Osteoblast (primary cell): ENCODE measurements at regions not wholly inside any gene's neighbourhood (a gene's known extent, or its start where the extent isn't known, plus 50 kb on each side); places are given as distances from the start of the nearest gene placed in this dataset.

Source experiments
- DNase-seq: peaks from one replicate; pipeline ENCODE4 v3.0.0; 2011; ENCODE audit warnings: low spot score, mixed read lengths; ENCODE audit not compliant: insufficient read length; ENCODE audit errors: missing footprints
- H2AFZ ChIP-seq: 2 replicates; pipeline ENCODE4 v1.6.0; 2011; ENCODE audit warnings: mild to moderate bottlenecking, low read length
- H3K27ac ChIP-seq: 2 replicates; pipeline ENCODE4 v1.5.1; 2011; ENCODE audit warnings: mild to moderate bottlenecking, low read depth, low read length, moderate library complexity
- H3K27me3 ChIP-seq: 2 replicates; pipeline ENCODE4 v1.6.0; 2012; ENCODE audit warnings: mild to moderate bottlenecking, control low read depth, inconsistent platforms, low read length, moderate library complexity; ENCODE audit not compliant: insufficient read depth
- H3K36me3 ChIP-seq: 2 replicates; pipeline ENCODE4 v1.5.1; 2011; ENCODE audit warnings: mild to moderate bottlenecking, low read length, control low read depth, moderate library complexity; ENCODE audit not compliant: insufficient read depth
- H3K4me1 ChIP-seq: 2 replicates; pipeline ENCODE4 v1.5.1; 2011; ENCODE audit warnings: mild to moderate bottlenecking, low read length, control low read depth, moderate library complexity; ENCODE audit not compliant: insufficient read depth
- H3K4me2 ChIP-seq: 2 replicates; pipeline ENCODE4 v1.6.0; 2011; ENCODE audit warnings: mild to moderate bottlenecking, low read length; ENCODE audit not compliant: insufficient read depth
- H3K4me3 ChIP-seq: fragments of 200-600 bp; sonication (generic); 3 replicates; pipeline ENCODE4 v1.5.1; 2012; ENCODE audit warnings: mild to moderate bottlenecking, low read length, inconsistent platforms; ENCODE audit not compliant: insufficient read depth
- H3K79me2 ChIP-seq: 2 replicates; pipeline ENCODE4 v1.6.0; 2012; ENCODE audit warnings: mild to moderate bottlenecking, low read length, control low read depth, inconsistent platforms; ENCODE audit not compliant: insufficient read depth
- H3K9me3 ChIP-seq: 2 replicates; pipeline ENCODE4 v1.5.1; 2011; ENCODE audit warnings: low read depth, low read length, control low read depth
- H4K20me1 ChIP-seq: 2 replicates; pipeline ENCODE4 v1.6.0; 2012; ENCODE audit warnings: mild to moderate bottlenecking, low read length, control low read depth; ENCODE audit not compliant: insufficient read depth
- TF ChIP-seq, protein P1 (sequence below): IDR thresholded peaks from 2 replicates; pipeline ENCODE4 v1.5.1; 2011; ENCODE audit warnings: mild to moderate bottlenecking, low read depth, low read length, moderate library complexity; ENCODE audit errors: extremely low read depth

DNA sequence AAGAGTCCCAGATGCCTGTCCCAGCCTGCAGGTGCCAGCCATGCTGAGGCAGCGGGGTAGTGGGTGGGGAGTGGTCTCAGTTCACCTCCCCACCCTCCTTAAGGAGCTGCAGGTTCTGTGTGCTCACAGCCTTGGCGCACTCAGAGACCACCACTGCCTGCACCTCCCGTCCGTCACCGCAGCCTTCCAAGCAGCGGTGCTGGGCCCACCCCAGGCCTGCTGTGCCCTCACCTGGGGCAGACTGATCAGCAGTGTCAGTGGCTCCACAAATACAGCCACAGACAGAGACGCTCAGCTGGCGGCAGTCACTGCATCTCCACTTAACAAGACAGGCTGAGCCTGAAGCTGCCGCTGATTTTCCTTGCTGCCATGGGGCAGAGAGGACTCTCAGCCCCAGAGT, 120.2 kb downstream of the RFLNA start:
- Histone ChIP-seq H3K36me3 (peaks cover 8% of the 10 kb centered on the region), H4K20me1 (no peaks in the 10 kb centered on the region), H3K27me3 (no peaks in the 10 kb centered on the region), H3K4me1 (peaks cover 13% of the 10 kb centered on the region), H3K27ac (no peak overlapping the region), H2AFZ (no peak overlapping the region), H3K4me3 (no peak overlapping the region), H3K4me2 (no peak overlapping the region), H3K9me3 (no peaks in the 10 kb centered on the region), H3K79me2 (peaks cover 31% of the 10 kb centered on the region)
- TF ChIP-seq, protein P1, sequence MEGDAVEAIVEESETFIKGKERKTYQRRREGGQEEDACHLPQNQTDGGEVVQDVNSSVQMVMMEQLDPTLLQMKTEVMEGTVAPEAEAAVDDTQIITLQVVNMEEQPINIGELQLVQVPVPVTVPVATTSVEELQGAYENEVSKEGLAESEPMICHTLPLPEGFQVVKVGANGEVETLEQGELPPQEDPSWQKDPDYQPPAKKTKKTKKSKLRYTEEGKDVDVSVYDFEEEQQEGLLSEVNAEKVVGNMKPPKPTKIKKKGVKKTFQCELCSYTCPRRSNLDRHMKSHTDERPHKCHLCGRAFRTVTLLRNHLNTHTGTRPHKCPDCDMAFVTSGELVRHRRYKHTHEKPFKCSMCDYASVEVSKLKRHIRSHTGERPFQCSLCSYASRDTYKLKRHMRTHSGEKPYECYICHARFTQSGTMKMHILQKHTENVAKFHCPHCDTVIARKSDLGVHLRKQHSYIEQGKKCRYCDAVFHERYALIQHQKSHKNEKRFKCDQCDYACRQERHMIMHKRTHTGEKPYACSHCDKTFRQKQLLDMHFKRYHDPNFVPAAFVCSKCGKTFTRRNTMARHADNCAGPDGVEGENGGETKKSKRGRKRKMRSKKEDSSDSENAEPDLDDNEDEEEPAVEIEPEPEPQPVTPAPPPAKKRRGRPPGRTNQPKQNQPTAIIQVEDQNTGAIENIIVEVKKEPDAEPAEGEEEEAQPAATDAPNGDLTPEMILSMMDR = no peak
- no peak for DNase-seq

DNA sequence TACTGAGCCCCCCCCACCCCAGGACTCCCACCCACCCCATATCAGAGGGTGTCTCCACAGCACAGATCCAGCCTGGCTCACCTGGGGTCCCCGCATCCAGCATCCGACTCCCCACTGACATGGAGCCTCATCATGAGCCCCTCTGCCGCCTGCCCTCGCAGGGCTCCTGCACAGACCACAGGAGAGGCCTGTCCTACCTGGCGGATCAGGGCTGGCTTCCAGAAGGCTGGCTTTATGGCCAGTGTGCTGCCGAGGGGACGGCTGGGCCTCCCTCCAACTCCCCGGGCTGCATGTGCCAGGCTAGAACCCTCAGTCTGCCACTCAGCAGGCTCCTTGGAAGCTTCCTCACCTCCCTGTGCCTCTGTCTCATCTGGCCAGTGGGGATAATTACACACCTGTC, 119.0 kb downstream of the RFLNA start:
- Histone ChIP-seq H3K4me2 (no peak overlapping the region), H4K20me1 (no peaks in the 10 kb centered on the region), H3K79me2 (peaks cover 38% of the 10 kb centered on the region), H3K4me3 (no peak overlapping the region), H3K27me3 (no peaks in the 10 kb centered on the region), H3K36me3 (peaks cover 6% of the 10 kb centered on the region), H3K9me3 (no peaks in the 10 kb centered on the region), H3K4me1 (peaks cover 13% of the 10 kb centered on the region), H3K27ac (no peak overlapping the region), H2AFZ (no peak overlapping the region)
- no peak for DNase-seq
- TF ChIP-seq, protein P1 = no peak

DNA sequence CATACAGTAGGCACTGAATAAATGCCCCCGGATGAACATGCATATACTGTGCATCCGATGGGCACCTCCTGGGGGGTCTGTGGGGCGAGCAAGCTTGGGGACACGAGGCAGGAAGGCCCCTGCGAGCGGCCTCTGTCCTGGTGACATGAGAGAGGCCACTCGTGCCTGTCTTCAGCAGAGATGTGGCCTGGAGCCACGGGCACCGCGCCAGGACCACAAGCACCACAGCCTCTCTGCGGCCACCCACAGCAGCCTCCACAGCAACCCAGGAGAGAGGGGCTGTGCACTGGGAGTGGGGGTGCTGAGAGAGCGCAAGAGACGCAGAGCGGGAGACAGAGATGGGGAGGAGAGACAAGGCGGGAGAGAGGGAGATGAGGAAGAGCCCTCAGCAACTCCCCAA, 118.5 kb downstream of the RFLNA start:
- Histone ChIP-seq H3K27me3 (no peaks in the 10 kb centered on the region), H3K27ac (no peak overlapping the region), H3K4me3 (no peak overlapping the region), H2AFZ (no peak overlapping the region), H3K79me2 (peaks cover 40% of the 10 kb centered on the region), H3K4me2 (no peak overlapping the region), H4K20me1 (no peaks in the 10 kb centered on the region), H3K4me1 (peaks cover 13% of the 10 kb centered on the region), H3K9me3 (no peaks in the 10 kb centered on the region), H3K36me3 (peaks cover 11% of the 10 kb centered on the region)
- TF ChIP-seq, protein P1 = no peak
- no peak for DNase-seq

DNA sequence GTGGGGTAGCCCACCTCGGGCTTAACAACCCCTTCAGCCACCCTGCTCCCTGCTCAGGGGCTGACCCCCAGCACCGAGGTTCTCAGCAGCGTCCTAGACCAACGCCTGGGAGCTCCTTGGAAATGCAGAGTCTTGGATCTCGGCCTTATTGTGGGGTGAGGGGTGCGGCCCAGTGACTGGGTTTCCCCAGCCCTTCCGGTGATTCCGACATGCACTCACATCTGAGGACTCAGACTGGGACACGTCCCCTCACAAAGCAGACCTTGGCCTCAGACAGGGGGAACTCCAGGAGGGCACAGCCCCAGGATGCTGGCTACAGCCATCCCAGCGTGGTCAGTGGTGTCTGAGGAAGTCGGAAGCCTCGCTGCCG, 117.7 kb downstream of the RFLNA start:
- H3K79me2 ChIP-seq = peaks cover 40% of the 10 kb centered on the region
- no peaks in the 10 kb centered on the region for H4K20me1 ChIP-seq
- peaks cover 13% of the 10 kb centered on the region for H3K36me3 ChIP-seq
- no peaks in the 10 kb centered on the region for H3K27me3 ChIP-seq
- TF ChIP-seq, protein P1 = no peak
- no peak overlapping the region for H3K4me3 ChIP-seq
- H3K4me2 ChIP-seq = no peak overlapping the region
- H3K27ac ChIP-seq = no peak overlapping the region
- no peaks in the 10 kb centered on the region for H3K9me3 ChIP-seq
- H3K4me1 ChIP-seq = peaks cover 13% of the 10 kb centered on the region
- DNase-seq = no peak
- no peak overlapping the region for H2AFZ ChIP-seq
